NB4 (cell line): ENCODE measurements at regions not wholly inside any gene's neighbourhood (a gene's known extent, or its start where the extent isn't known, plus 50 kb on each side); places are given as distances from the start of the nearest gene placed in this dataset.

Source experiments
- MYC ChIP-seq: IDR thresholded peaks from 2 replicates; pipeline ENCODE4 v1.6.1; 2011; ENCODE audit warnings: low read depth, low read length
- POLR2A ChIP-seq: IDR thresholded peaks from 2 replicates; pipeline ENCODE4 v1.6.1; 2011; ENCODE audit warnings: mild to moderate bottlenecking; ENCODE audit not compliant: insufficient read length; ENCODE audit errors: extremely low read depth
- TF ChIP-seq, protein P1 (sequence below): IDR thresholded peaks from one replicate; pipeline ENCODE4 v1.5.1; 2012; ENCODE audit warnings: low read depth, low read length

DNA sequence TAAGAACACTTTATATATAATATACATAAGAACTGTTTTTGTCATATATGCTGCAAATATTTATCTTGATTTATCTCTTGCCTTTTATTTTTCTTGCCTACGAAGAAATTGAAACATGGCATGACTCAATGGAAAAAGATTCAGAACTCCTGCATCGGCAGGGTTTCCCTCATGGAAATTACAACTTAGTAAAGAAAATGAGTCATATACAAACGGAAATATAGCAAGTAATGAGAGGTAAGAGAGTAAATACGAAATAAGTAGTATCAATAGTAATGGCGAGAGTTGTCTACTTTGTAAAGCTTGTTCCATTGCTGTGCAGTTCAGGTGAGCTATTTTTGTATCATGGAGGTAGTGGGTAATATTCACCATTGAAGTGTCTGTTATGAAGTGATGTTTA is 350.4 kb downstream of the DDX10 start:
- TF ChIP-seq, protein P1, sequence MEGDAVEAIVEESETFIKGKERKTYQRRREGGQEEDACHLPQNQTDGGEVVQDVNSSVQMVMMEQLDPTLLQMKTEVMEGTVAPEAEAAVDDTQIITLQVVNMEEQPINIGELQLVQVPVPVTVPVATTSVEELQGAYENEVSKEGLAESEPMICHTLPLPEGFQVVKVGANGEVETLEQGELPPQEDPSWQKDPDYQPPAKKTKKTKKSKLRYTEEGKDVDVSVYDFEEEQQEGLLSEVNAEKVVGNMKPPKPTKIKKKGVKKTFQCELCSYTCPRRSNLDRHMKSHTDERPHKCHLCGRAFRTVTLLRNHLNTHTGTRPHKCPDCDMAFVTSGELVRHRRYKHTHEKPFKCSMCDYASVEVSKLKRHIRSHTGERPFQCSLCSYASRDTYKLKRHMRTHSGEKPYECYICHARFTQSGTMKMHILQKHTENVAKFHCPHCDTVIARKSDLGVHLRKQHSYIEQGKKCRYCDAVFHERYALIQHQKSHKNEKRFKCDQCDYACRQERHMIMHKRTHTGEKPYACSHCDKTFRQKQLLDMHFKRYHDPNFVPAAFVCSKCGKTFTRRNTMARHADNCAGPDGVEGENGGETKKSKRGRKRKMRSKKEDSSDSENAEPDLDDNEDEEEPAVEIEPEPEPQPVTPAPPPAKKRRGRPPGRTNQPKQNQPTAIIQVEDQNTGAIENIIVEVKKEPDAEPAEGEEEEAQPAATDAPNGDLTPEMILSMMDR = no peak
- TF ChIP-seq MYC = no peak
- no peak for TF ChIP-seq POLR2A
